Psoas muscle (tissue), 7 donors: ENCODE measurements at regions not wholly inside any gene's neighbourhood (a gene's known extent, or its start where the extent isn't known, plus 50 kb on each side); places are given as distances from the start of the nearest gene placed in this dataset.

ENCODE experiments used
- ATAC-seq, 4 donors: fragments of 200-7000 bp; cut with Tn5 transposase; one replicate each; pipeline ENCODE4 v1.9.1; 2020; ENCODE audit warnings: moderate library complexity in 3 of 4, mild to moderate bottlenecking in 2 of 4
- DNase-seq, 2 donors: peaks; one replicate each; pipeline ENCODE4 v3.0.0-alpha.2; 2020
- H3K27ac ChIP-seq: fragments of 200-600 bp; one replicate; pipeline ENCODE4 v1.8.0; 2022
- H3K27me3 ChIP-seq, 3 donors: fragments of 200-600 bp in 1 of 3; one replicate each; pipeline versions ENCODE4 v1.6.1 to v1.8.0; 2013 to 2022; ENCODE audit warnings: low read length in 2 of 3, mild to moderate bottlenecking in 2 of 3, moderate library complexity in 1 of 3; ENCODE audit not compliant: insufficient read depth in 3 of 3
- H3K36me3 ChIP-seq, 2 donors: fragments of 200-600 bp in 1 of 2; one replicate each; pipeline versions ENCODE4 v1.6.1 to v1.8.0; 2013 to 2022; ENCODE audit warnings: low read depth in 1 of 2, mild to moderate bottlenecking in 1 of 2, moderate library complexity in 1 of 2; ENCODE audit not compliant: insufficient read depth in 1 of 2
- H3K4me1 ChIP-seq: fragments of 200-600 bp; one replicate; pipeline ENCODE4 v1.8.0; 2022
- H3K4me3 ChIP-seq: fragments of 200-600 bp; one replicate; pipeline ENCODE4 v1.8.0; 2022; ENCODE audit warnings: mild to moderate bottlenecking
- H3K9me3 ChIP-seq: fragments of 200-600 bp; one replicate; pipeline ENCODE4 v1.8.0; 2022
- WGBS, 3 donors: extraction: QIAGEN DNeasy Blood & Tissue Kit; methylation state at CpG; one replicate each; pipeline versions ENCODE4 v1.1.6 to v1.1.7; 2013; 5-methylcytosine and 5-hydroxymethylcytosine counted together
- intact Hi-C, 2 donors: fragments of 100-400 bp; cut with DNase I; formaldehyde crosslinking; loops; one replicate each; pipeline versions ENCODE4 v1.11.0 to v1.14.2; 2022
- TF ChIP-seq, protein P1 (sequence below): fragments of 200-600 bp; IDR thresholded peaks from one replicate; pipeline ENCODE4 v1.8.0; 2022; ENCODE audit warnings: antibody characterized with exemption
- donor health status: healthy with polysubstance abuse.
- donor health status: DM: no; HTN: no; CAD: no; lungs with moderate emphysema.
- donor health status: Bipolar disorder and iron deficiency.
- donor health status: healthy.
- donor health status: DM: yes; HTN: yes; CAD: no.
- donor health status: DM: no; HTN: no; CAD: no.
- donor health status: DM: yes; HTN: yes; CAD: no.

- DNase-seq (no peak), ATAC-seq (no peak)
- Histone ChIP-seq H3K4me3 (no peak overlapping the region), H3K4me1 (no peaks in the 10 kb centered on the region), H3K27me3 (no peaks in the 10 kb centered on the region), H3K27ac (no peak overlapping the region), H3K9me3 (no peaks in the 10 kb centered on the region), H3K36me3 (no peaks in the 10 kb centered on the region)
- WGBS, 3 donors: 87 to 96% (median 94%) methylated on average over 2 of the region's 2 CpGs
- TF ChIP-seq, protein P1, sequence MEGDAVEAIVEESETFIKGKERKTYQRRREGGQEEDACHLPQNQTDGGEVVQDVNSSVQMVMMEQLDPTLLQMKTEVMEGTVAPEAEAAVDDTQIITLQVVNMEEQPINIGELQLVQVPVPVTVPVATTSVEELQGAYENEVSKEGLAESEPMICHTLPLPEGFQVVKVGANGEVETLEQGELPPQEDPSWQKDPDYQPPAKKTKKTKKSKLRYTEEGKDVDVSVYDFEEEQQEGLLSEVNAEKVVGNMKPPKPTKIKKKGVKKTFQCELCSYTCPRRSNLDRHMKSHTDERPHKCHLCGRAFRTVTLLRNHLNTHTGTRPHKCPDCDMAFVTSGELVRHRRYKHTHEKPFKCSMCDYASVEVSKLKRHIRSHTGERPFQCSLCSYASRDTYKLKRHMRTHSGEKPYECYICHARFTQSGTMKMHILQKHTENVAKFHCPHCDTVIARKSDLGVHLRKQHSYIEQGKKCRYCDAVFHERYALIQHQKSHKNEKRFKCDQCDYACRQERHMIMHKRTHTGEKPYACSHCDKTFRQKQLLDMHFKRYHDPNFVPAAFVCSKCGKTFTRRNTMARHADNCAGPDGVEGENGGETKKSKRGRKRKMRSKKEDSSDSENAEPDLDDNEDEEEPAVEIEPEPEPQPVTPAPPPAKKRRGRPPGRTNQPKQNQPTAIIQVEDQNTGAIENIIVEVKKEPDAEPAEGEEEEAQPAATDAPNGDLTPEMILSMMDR: no peak
- intact Hi-C loops: no loop called here
These were observed 580.1 kb upstream of the ID2 start for GRCh38 chr2:8101614-8102277.

- TF ChIP-seq, protein P1: no peak
- intact Hi-C loops: no loop called here
- 92 to 96% (median 93%) methylated on average over 4 of the region's 4 CpGs for WGBS, 3 donors
- no peaks in the 10 kb centered on the region for H3K9me3 ChIP-seq
- no peak overlapping the region for H3K27ac ChIP-seq
- no peaks in the 10 kb centered on the region for H3K36me3 ChIP-seq
- H3K4me1 ChIP-seq: no peaks in the 10 kb centered on the region
- ATAC-seq: no peak
- DNase-seq: no peak
- H3K4me3 ChIP-seq: no peak overlapping the region
- H3K27me3 ChIP-seq: peaks cover 0 to 2% (median 0%) of the 10 kb centered on the region in 3 donors
These were observed 579.4 kb upstream of the ID2 start for GRCh38 chr2:8102470-8102869.

GRCh38 chr2:8103085-8103708 lies 578.7 kb upstream of the ID2 start:
- DNase-seq (no peak), ATAC-seq (no peak)
- Histone ChIP-seq H3K4me3 (no peak overlapping the region), H3K4me1 (no peaks in the 10 kb centered on the region), H3K27me3 (peaks cover 0 to 2% (median 0%) of the 10 kb centered on the region in 3 donors), H3K36me3 (no peaks in the 10 kb centered on the region), H3K27ac (no peak overlapping the region), H3K9me3 (no peaks in the 10 kb centered on the region)
- intact Hi-C loops: no loop called here
- TF ChIP-seq, protein P1: no peak
- WGBS, 3 donors: 63 to 69% (median 63%) methylated on average over 6 of the region's 6 CpGs

DNA sequence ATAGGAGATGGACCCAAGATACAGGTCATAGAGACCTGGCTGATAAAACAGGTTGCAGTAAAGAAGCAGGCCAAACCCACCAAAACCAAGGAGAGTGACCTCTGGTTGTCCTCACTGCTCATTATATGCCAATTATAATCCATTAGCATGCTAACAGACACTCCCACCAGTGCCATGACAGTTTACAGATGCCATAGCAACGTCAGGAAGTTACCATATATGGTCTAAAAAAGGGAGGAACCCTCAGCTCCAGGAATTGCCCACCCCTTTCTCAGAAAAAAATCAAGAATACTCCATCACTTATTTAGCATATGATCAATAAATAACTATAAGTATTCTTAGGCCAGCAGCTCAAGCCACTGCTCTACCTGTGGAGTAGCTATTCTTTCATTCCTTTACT lies 574.7 kb upstream of the ID2 start:
- intact Hi-C loops: no loop called here
- ATAC-seq (no peak), DNase-seq (no peak)
- H3K4me1 ChIP-seq: no peaks in the 10 kb centered on the region
- WGBS, 3 donors: 33 to 87% (median 50%) methylated on average over 1 of the region's 1 CpG
- TF ChIP-seq, protein P1: no peak
- H3K27ac ChIP-seq: no peak overlapping the region
- H3K4me3 ChIP-seq: no peak overlapping the region
- no peaks in the 10 kb centered on the region for H3K36me3 ChIP-seq
- peaks cover 0 to 2% (median 0%) of the 10 kb centered on the region in 3 donors for H3K27me3 ChIP-seq
- H3K9me3 ChIP-seq: no peaks in the 10 kb centered on the region
